ENCODE measurements at regions not wholly inside any gene's neighbourhood (a gene's known extent, or its start where the extent isn't known, plus 50 kb on each side); places are given as distances from the start of the nearest gene placed in this dataset.
A peak's percentile ranks its signal among the peaks of the same experiment; 100 is the strongest.

- H3K36me3 Mint-ChIP-seq = no peaks in the 10 kb centered on the region
- TF ChIP-seq CTCF (conservative IDR thresholded peaks at IDR 0.05) = no peak
- DNase-seq (ENCODE audit: extremely low spot score, unreplicated experiment) = no peak
- H3K27ac Mint-ChIP-seq = no peak overlapping the region
- H3K4me1 Mint-ChIP-seq (ENCODE audit: unreplicated experiment) = peaks cover 9% of the 10 kb centered on the region
- H3K9me3 Mint-ChIP-seq = peaks cover 10% of the 10 kb centered on the region
- H3K4me3 Mint-ChIP-seq = no peak overlapping the region
- no peaks in the 10 kb centered on the region for H3K27me3 Mint-ChIP-seq
Measured at GRCh38 chr13:34038541-34039068, 220.7 kb downstream of the RFC3 start.

- Mint-ChIP-seq H3K27me3 (no peaks in the 10 kb centered on the region), H3K9me3 (peaks cover 10% of the 10 kb centered on the region), H3K36me3 (no peaks in the 10 kb centered on the region), H3K27ac (peak overlapping the region; percentile 23), H3K4me3 (no peak overlapping the region), H3K4me1 (ENCODE audit: unreplicated experiment) (peaks cover 9% of the 10 kb centered on the region)
- TF ChIP-seq CTCF (conservative IDR thresholded peaks at IDR 0.05) = no peak
- no peak for DNase-seq (ENCODE audit: extremely low spot score, unreplicated experiment)
Measured at GRCh38 chr13:34039678-34040077, 221.7 kb downstream of the RFC3 start.

GRCh38 chr13:34040863-34041262 lies 222.9 kb downstream of the RFC3 start:
- Mint-ChIP-seq H3K27ac (no peak overlapping the region), H3K4me1 (ENCODE audit: unreplicated experiment) (peaks cover 9% of the 10 kb centered on the region), H3K4me3 (no peak overlapping the region), H3K27me3 (no peaks in the 10 kb centered on the region), H3K36me3 (no peaks in the 10 kb centered on the region), H3K9me3 (peaks cover 5% of the 10 kb centered on the region)
- no peak for DNase-seq (ENCODE audit: extremely low spot score, unreplicated experiment)
- TF ChIP-seq CTCF (conservative IDR thresholded peaks at IDR 0.05) = no peak

GRCh38 chr13:34044041-34044440 lies 226.1 kb downstream of the RFC3 start:
- no peak overlapping the region for H3K4me3 Mint-ChIP-seq
- no peaks in the 10 kb centered on the region for H3K4me1 Mint-ChIP-seq (ENCODE audit: unreplicated experiment)
- no peak for TF ChIP-seq CTCF (conservative IDR thresholded peaks at IDR 0.05)
- H3K27ac Mint-ChIP-seq = no peak overlapping the region
- no peaks in the 10 kb centered on the region for H3K27me3 Mint-ChIP-seq
- DNase-seq (ENCODE audit: extremely low spot score, unreplicated experiment) = no peak
- H3K9me3 Mint-ChIP-seq = peaks cover 5% of the 10 kb centered on the region
- H3K36me3 Mint-ChIP-seq = no peaks in the 10 kb centered on the region

- peaks cover 2% of the 10 kb centered on the region for H3K9me3 Mint-ChIP-seq
- H3K27me3 Mint-ChIP-seq = no peaks in the 10 kb centered on the region
- H3K4me3 Mint-ChIP-seq = no peak overlapping the region
- H3K36me3 Mint-ChIP-seq = no peaks in the 10 kb centered on the region
- H3K4me1 Mint-ChIP-seq (ENCODE audit: unreplicated experiment) = no peaks in the 10 kb centered on the region
- DNase-seq (ENCODE audit: extremely low spot score, unreplicated experiment) = no peak
- no peak overlapping the region for H3K27ac Mint-ChIP-seq
- no peak for TF ChIP-seq CTCF (conservative IDR thresholded peaks at IDR 0.05)
Measured at GRCh38 chr13:34044660-34045080, 226.7 kb downstream of the RFC3 start.

GRCh38 chr13:34046457-34046856 lies 228.5 kb downstream of the RFC3 start:
- no peak for DNase-seq (ENCODE audit: extremely low spot score, unreplicated experiment)
- Mint-ChIP-seq H3K4me1 (ENCODE audit: unreplicated experiment) (no peaks in the 10 kb centered on the region), H3K4me3 (no peak overlapping the region), H3K27ac (no peak overlapping the region), H3K36me3 (no peaks in the 10 kb centered on the region), H3K27me3 (no peaks in the 10 kb centered on the region), H3K9me3 (no peaks in the 10 kb centered on the region)
- TF ChIP-seq CTCF (conservative IDR thresholded peaks at IDR 0.05) = no peak
